ENCODE measurements at regions not wholly inside any gene's neighbourhood (a gene's known extent, or its start where the extent isn't known, plus 50 kb on each side); places are given as distances from the start of the nearest gene placed in this dataset.

GRCh38 chr6:150486048-150486447 is 113.6 kb upstream of the PLEKHG1 start:
- TF ChIP-seq CTCF (conservative IDR thresholded peaks at IDR 0.05; ENCODE audit: low read length) (no peak), EZH2phosphoT487 (IDR thresholded peaks at IDR 0.05; ENCODE audit: borderline replicate concordance, low read depth, low read length) (no peak)

Data from OCI-LY7 (cell line).